ENCODE measurements at regions not wholly inside any gene's neighbourhood (a gene's known extent, or its start where the extent isn't known, plus 50 kb on each side); places are given as distances from the start of the nearest gene placed in this dataset.

- ATAC-seq = no peak
- no peak for DNase-seq
- H3K27me3 Mint-ChIP-seq = no peaks in the 10 kb centered on the region
- H3K27ac Mint-ChIP-seq = no peak overlapping the region
- H3K4me3 Mint-ChIP-seq = no peak overlapping the region
- POLR2A ChIA-PET = no interaction called here
- no peaks in the 10 kb centered on the region for H3K36me3 Mint-ChIP-seq
- H3K4me1 Mint-ChIP-seq = no peaks in the 10 kb centered on the region
- peaks cover 0 to 2% (median 0%) of the 10 kb centered on the region in 9 donors for H3K9me3 Mint-ChIP-seq
Observed at GRCh38 chr1:244161236-244161510, 110.1 kb downstream of the ZBTB18 start.

GRCh38 chr1:244162786-244163530 lies 111.9 kb downstream of the ZBTB18 start:
- no peaks in the 10 kb centered on the region for H3K4me1 Mint-ChIP-seq
- H3K27me3 Mint-ChIP-seq = no peaks in the 10 kb centered on the region
- POLR2A ChIA-PET = no interaction called here
- ATAC-seq (no peak), DNase-seq (no peak)
- H3K4me3 Mint-ChIP-seq = no peak overlapping the region
- H3K9me3 Mint-ChIP-seq = peaks cover 0 to 2% (median 0%) of the 10 kb centered on the region in 9 donors
- peak overlapping the region in 1 of 10 donors; percentile 14 for H3K27ac Mint-ChIP-seq
- no peaks in the 10 kb centered on the region for H3K36me3 Mint-ChIP-seq

GRCh38 chr1:244163861-244164510 lies 112.9 kb downstream of the ZBTB18 start:
- no peaks in the 10 kb centered on the region for H3K4me1 Mint-ChIP-seq
- H3K27ac Mint-ChIP-seq = peak overlapping the region in 1 of 10 donors; percentile 50
- DNase-seq (no peak), ATAC-seq (no peak)
- POLR2A ChIA-PET = no interaction called here
- H3K36me3 Mint-ChIP-seq = no peaks in the 10 kb centered on the region
- H3K27me3 Mint-ChIP-seq = no peaks in the 10 kb centered on the region
- peaks cover 0 to 2% (median 0%) of the 10 kb centered on the region in 9 donors for H3K9me3 Mint-ChIP-seq
- H3K4me3 Mint-ChIP-seq = no peak overlapping the region

GRCh38 chr1:244164511-244164890 lies 113.4 kb downstream of the ZBTB18 start:
- POLR2A ChIA-PET = no interaction called here
- Mint-ChIP-seq H3K4me3 (no peak overlapping the region), H3K27ac (no peak overlapping the region), H3K4me1 (no peaks in the 10 kb centered on the region), H3K9me3 (peaks cover 0 to 2% (median 0%) of the 10 kb centered on the region in 9 donors), H3K36me3 (no peaks in the 10 kb centered on the region), H3K27me3 (no peaks in the 10 kb centered on the region)
- ATAC-seq = no peak
- DNase-seq = no peak

GRCh38 chr1:244165021-244165420 lies 113.9 kb downstream of the ZBTB18 start:
- Mint-ChIP-seq H3K36me3 (no peaks in the 10 kb centered on the region), H3K4me3 (no peak overlapping the region), H3K27ac (no peak overlapping the region), H3K4me1 (no peaks in the 10 kb centered on the region), H3K9me3 (peaks cover 0 to 3% (median 0%) of the 10 kb centered on the region in 9 donors), H3K27me3 (no peaks in the 10 kb centered on the region)
- DNase-seq (no peak), ATAC-seq (no peak)
- POLR2A ChIA-PET = no interaction called here

GRCh38 chr1:244165701-244166100 lies 114.6 kb downstream of the ZBTB18 start:
- peaks cover 0 to 5% (median 0%) of the 10 kb centered on the region in 9 donors for H3K9me3 Mint-ChIP-seq
- no peaks in the 10 kb centered on the region for H3K4me1 Mint-ChIP-seq
- H3K27ac Mint-ChIP-seq = no peak overlapping the region
- ATAC-seq (no peak), DNase-seq (no peak)
- no peaks in the 10 kb centered on the region for H3K36me3 Mint-ChIP-seq
- H3K4me3 Mint-ChIP-seq = no peak overlapping the region
- no peaks in the 10 kb centered on the region for H3K27me3 Mint-ChIP-seq
- POLR2A ChIA-PET = no interaction called here

GRCh38 chr1:244171241-244171985 lies 120.3 kb downstream of the ZBTB18 start:
- no peaks in the 10 kb centered on the region for H3K4me1 Mint-ChIP-seq
- POLR2A ChIA-PET = no interaction called here

GRCh38 chr1:244173240-244173639 lies 122.2 kb downstream of the ZBTB18 start:
- DNase-seq (no peak), ATAC-seq (no peak)
- Mint-ChIP-seq H3K4me1 (no peaks in the 10 kb centered on the region), H3K27me3 (peaks cover 0 to 1% (median 0%) of the 10 kb centered on the region in 5 donors), H3K36me3 (no peaks in the 10 kb centered on the region), H3K4me3 (no peak overlapping the region), H3K9me3 (peaks cover 0 to 3% (median 0%) of the 10 kb centered on the region in 9 donors), H3K27ac (no peak overlapping the region)
- POLR2A ChIA-PET = no interaction called here

More at GRCh38 chr1:244171241-244171985, 120.3 kb downstream of the ZBTB18 start:
- Mint-ChIP-seq H3K36me3 (no peaks in the 10 kb centered on the region), H3K4me3 (no peak overlapping the region), H3K27ac (no peak overlapping the region), H3K27me3 (peaks cover 0 to 1% (median 0%) of the 10 kb centered on the region in 5 donors), H3K9me3 (peaks cover 0 to 3% (median 0%) of the 10 kb centered on the region in 9 donors)
- DNase-seq (no peak), ATAC-seq (no peak)

- no peaks in the 10 kb centered on the region for H3K36me3 Mint-ChIP-seq
- H3K27me3 Mint-ChIP-seq = peaks cover 0 to 4% (median 0%) of the 10 kb centered on the region in 5 donors
- DNase-seq (no peak), ATAC-seq (no peak)
- H3K9me3 Mint-ChIP-seq = peaks cover 0 to 3% (median 0%) of the 10 kb centered on the region in 9 donors
- H3K27ac Mint-ChIP-seq = no peak overlapping the region
- POLR2A ChIA-PET = no interaction called here
- no peaks in the 10 kb centered on the region for H3K4me1 Mint-ChIP-seq
- H3K4me3 Mint-ChIP-seq = no peak overlapping the region
Observed at GRCh38 chr1:244173769-244174168, 122.7 kb downstream of the ZBTB18 start.

- Mint-ChIP-seq H3K4me1 (no peaks in the 10 kb centered on the region), H3K4me3 (no peak overlapping the region), H3K27me3 (peaks cover 0 to 4% (median 0%) of the 10 kb centered on the region in 5 donors), H3K27ac (peak overlapping the region in 1 of 10 donors; percentile 1), H3K36me3 (no peaks in the 10 kb centered on the region), H3K9me3 (peaks cover 0 to 1% (median 0%) of the 10 kb centered on the region in 9 donors)
- ATAC-seq = no peak
- POLR2A ChIA-PET = no interaction called here
- no peak for DNase-seq
Observed at GRCh38 chr1:244174922-244175521, 123.9 kb downstream of the ZBTB18 start.

- H3K4me3 Mint-ChIP-seq = no peak overlapping the region
- H3K9me3 Mint-ChIP-seq = no peaks in the 10 kb centered on the region
- H3K36me3 Mint-ChIP-seq = no peaks in the 10 kb centered on the region
- no peak for ATAC-seq
- DNase-seq = no peak
- no peaks in the 10 kb centered on the region for H3K4me1 Mint-ChIP-seq
- POLR2A ChIA-PET = no interaction called here
- H3K27me3 Mint-ChIP-seq = peaks cover 0 to 4% (median 0%) of the 10 kb centered on the region in 5 donors
- peak overlapping the region in 1 of 10 donors; percentile 15 for H3K27ac Mint-ChIP-seq
Observed at GRCh38 chr1:244176201-244176600, 125.1 kb downstream of the ZBTB18 start.

GRCh38 chr1:244180256-244180655 lies 129.2 kb downstream of the ZBTB18 start:
- Mint-ChIP-seq H3K9me3 (no peaks in the 10 kb centered on the region), H3K27me3 (peaks cover 0 to 4% (median 0%) of the 10 kb centered on the region in 5 donors), H3K4me1 (no peaks in the 10 kb centered on the region), H3K4me3 (no peak overlapping the region), H3K36me3 (no peaks in the 10 kb centered on the region), H3K27ac (no peak overlapping the region)
- no peak for ATAC-seq
- no peak for DNase-seq
- POLR2A ChIA-PET = no interaction called here

GRCh38 chr1:244181867-244182266 lies 130.8 kb downstream of the ZBTB18 start:
- Mint-ChIP-seq H3K27ac (peak overlapping the region in 1 of 10 donors; percentile 29), H3K36me3 (no peaks in the 10 kb centered on the region), H3K4me1 (no peaks in the 10 kb centered on the region), H3K9me3 (no peaks in the 10 kb centered on the region), H3K4me3 (no peak overlapping the region), H3K27me3 (peaks cover 0 to 4% (median 0%) of the 10 kb centered on the region in 5 donors)
- POLR2A ChIA-PET = no interaction called here
- no peak for ATAC-seq
- no peak for DNase-seq
